HEK293T (cell line): ENCODE measurements at regions not wholly inside any gene's neighbourhood (a gene's known extent, or its start where the extent isn't known, plus 50 kb on each side); places are given as distances from the start of the nearest gene placed in this dataset.

Experiments
- FOXM1 ChIP-seq: fragments of 450-650 bp; IDR thresholded peaks from 2 replicates; pipeline ENCODE4 v1.6.1; 2017; ENCODE audit warnings: mild to moderate bottlenecking, borderline replicate concordance
- HDGF ChIP-seq: fragments of 450-650 bp; IDR thresholded peaks from 2 replicates; pipeline ENCODE4 v1.6.1; 2017; ENCODE audit warnings: antibody characterized with exemption, borderline replicate concordance
- SP1 ChIP-seq: fragments of 450-650 bp; IDR thresholded peaks from 2 replicates; pipeline ENCODE4 v1.6.1; 2017

DNA sequence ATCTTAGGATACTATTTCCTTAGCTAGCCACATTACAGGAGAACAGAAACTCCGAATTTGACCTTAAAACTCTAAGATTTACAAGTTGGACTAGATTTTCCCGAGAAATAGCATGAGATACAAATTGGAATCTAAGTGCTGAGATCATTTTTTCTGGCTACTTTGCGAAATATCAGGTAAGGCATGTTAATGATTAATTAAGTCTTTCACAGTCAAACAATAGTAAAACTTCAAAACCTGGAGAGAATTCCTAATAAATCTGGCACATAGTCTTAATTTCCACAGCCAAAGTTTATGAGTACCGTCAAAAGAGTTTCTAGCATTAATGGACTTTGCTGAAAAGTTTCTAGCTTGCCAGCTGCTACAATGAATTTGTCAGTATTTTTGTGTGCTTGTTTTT is 379.5 kb upstream of the TOM1L1 start:
- TF ChIP-seq FOXM1 (no peak), SP1 (no peak), HDGF (no peak)
